ENCODE measurements at regions not wholly inside any gene's neighbourhood (a gene's known extent, or its start where the extent isn't known, plus 50 kb on each side); places are given as distances from the start of the nearest gene placed in this dataset.

- DNase-seq: no peak
- Histone ChIP-seq H3K9me3 (ENCODE audit: control insufficient read depth in 4 of 4, insufficient read depth in 3 of 4, low read length in 3 of 4) (peaks cover 0 to 18% (median 2%) of the 10 kb centered on the region in 4 donors), H3K27me3 (ENCODE audit: control insufficient read depth in 3 of 3, insufficient read depth in 3 of 3, low read length in 2 of 3) (no peaks in the 10 kb centered on the region), H3K9ac (ENCODE audit: insufficient read depth in 1 of 2, low read length in 2 of 2) (no peak overlapping the region), H3K4me1 (ENCODE audit: control insufficient read depth in 5 of 5, insufficient read depth in 5 of 5, low read length in 5 of 5) (no peaks in the 10 kb centered on the region), H3K36me3 (ENCODE audit: control insufficient read depth in 4 of 4, insufficient read depth in 4 of 4, low read length in 4 of 4) (no peaks in the 10 kb centered on the region), H3K4me3 (no peak overlapping the region), H3K27ac (ENCODE audit: low read depth in 1 of 2, low read length in 1 of 2) (no peak overlapping the region)
- 67 to 90% methylated on average over 3 of the region's 3 CpGs for WGBS, 2 donors
- TF ChIP-seq, protein P1, sequence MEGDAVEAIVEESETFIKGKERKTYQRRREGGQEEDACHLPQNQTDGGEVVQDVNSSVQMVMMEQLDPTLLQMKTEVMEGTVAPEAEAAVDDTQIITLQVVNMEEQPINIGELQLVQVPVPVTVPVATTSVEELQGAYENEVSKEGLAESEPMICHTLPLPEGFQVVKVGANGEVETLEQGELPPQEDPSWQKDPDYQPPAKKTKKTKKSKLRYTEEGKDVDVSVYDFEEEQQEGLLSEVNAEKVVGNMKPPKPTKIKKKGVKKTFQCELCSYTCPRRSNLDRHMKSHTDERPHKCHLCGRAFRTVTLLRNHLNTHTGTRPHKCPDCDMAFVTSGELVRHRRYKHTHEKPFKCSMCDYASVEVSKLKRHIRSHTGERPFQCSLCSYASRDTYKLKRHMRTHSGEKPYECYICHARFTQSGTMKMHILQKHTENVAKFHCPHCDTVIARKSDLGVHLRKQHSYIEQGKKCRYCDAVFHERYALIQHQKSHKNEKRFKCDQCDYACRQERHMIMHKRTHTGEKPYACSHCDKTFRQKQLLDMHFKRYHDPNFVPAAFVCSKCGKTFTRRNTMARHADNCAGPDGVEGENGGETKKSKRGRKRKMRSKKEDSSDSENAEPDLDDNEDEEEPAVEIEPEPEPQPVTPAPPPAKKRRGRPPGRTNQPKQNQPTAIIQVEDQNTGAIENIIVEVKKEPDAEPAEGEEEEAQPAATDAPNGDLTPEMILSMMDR (IDR thresholded peaks at IDR 0.05; ENCODE audit: control extremely low read depth, extremely low read depth): no peak
- ATAC-seq (ENCODE audit: insufficient read depth, low FRiP score): no peak
These were observed 71.9 kb upstream of the SLC22A16 start for GRCh38 chr6:110548110-110548847.

- 75 to 84% methylated on average over 1 of the region's 1 CpG for WGBS, 2 donors
- DNase-seq: no peak
- Histone ChIP-seq H3K9me3 (ENCODE audit: control insufficient read depth in 4 of 4, insufficient read depth in 3 of 4, low read length in 3 of 4) (peaks cover 0 to 16% (median 2%) of the 10 kb centered on the region in 4 donors), H3K36me3 (ENCODE audit: control insufficient read depth in 4 of 4, insufficient read depth in 4 of 4, low read length in 4 of 4) (no peaks in the 10 kb centered on the region), H3K9ac (ENCODE audit: insufficient read depth in 1 of 2, low read length in 2 of 2) (no peak overlapping the region), H3K4me3 (no peak overlapping the region), H3K4me1 (ENCODE audit: control insufficient read depth in 5 of 5, insufficient read depth in 5 of 5, low read length in 5 of 5) (peaks cover 0 to 4% (median 0%) of the 10 kb centered on the region in 5 donors), H3K27ac (ENCODE audit: low read depth in 1 of 2, low read length in 1 of 2) (no peak overlapping the region), H3K27me3 (ENCODE audit: control insufficient read depth in 3 of 3, insufficient read depth in 3 of 3, low read length in 2 of 3) (no peaks in the 10 kb centered on the region)
- TF ChIP-seq, protein P1 (IDR thresholded peaks at IDR 0.05; ENCODE audit: control extremely low read depth, extremely low read depth): no peak
- ATAC-seq (ENCODE audit: insufficient read depth, low FRiP score): no peak
These were observed 71.0 kb upstream of the SLC22A16 start for GRCh38 chr6:110547266-110547964.

- ATAC-seq (ENCODE audit: insufficient read depth, low FRiP score) (no peak), DNase-seq (no peak)
- H3K27ac ChIP-seq (ENCODE audit: low read depth in 1 of 2, low read length in 1 of 2): no peak overlapping the region
- WGBS, 2 donors: 80 to 83% methylated on average over 11 of the region's 11 CpGs
- H3K4me3 ChIP-seq: no peak overlapping the region
- no peaks in the 10 kb centered on the region for H3K36me3 ChIP-seq (ENCODE audit: control insufficient read depth in 4 of 4, insufficient read depth in 4 of 4, low read length in 4 of 4)
- no peaks in the 10 kb centered on the region for H3K27me3 ChIP-seq (ENCODE audit: control insufficient read depth in 3 of 3, insufficient read depth in 3 of 3, low read length in 2 of 3)
- H3K9ac ChIP-seq (ENCODE audit: insufficient read depth in 1 of 2, low read length in 2 of 2): no peak overlapping the region
- H3K4me1 ChIP-seq (ENCODE audit: control insufficient read depth in 5 of 5, insufficient read depth in 5 of 5, low read length in 5 of 5): peaks cover 0 to 13% (median 0%) of the 10 kb centered on the region in 5 donors
- peaks cover 0 to 9% (median 2%) of the 10 kb centered on the region in 4 donors for H3K9me3 ChIP-seq (ENCODE audit: control insufficient read depth in 4 of 4, insufficient read depth in 3 of 4, low read length in 3 of 4)
- TF ChIP-seq, protein P1 (IDR thresholded peaks at IDR 0.05; ENCODE audit: control extremely low read depth, extremely low read depth): no peak
These were observed 68.9 kb upstream of the SLC22A16 start for GRCh38 chr6:110545081-110545872.

All from lung (tissue), 11 donors.